ENCODE measurements at regions not wholly inside any gene's neighbourhood (a gene's known extent, or its start where the extent isn't known, plus 50 kb on each side); places are given as distances from the start of the nearest gene placed in this dataset.

DNA sequence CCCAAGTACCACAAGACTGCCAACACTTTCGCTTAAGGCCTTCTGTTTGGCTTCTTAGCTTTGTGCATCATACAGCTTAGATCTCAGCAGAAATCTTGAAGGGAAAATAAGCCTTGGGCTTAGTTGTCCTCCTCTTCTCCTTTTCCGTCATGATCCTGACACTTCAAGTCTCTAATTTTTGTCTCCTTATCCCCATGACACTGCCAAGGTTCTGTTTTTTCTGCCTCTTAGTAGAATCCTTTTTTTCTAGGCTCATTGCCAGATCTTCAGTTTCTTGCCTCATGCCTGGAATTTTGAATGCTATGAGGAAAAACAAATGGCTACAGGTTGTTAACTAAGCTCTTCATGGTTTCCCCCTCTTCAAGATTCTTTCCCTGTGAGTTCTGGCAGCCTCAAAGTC lies 450.4 kb downstream of the LRFN5 start:
- no peaks in the 10 kb centered on the region for H3K27me3 ChIP-seq (ENCODE audit: control insufficient read depth, insufficient read depth, low read length)
- no peak overlapping the region for H3K4me3 ChIP-seq (ENCODE audit: low read length)
- DNase-seq, result no peak
- H3K9me3 ChIP-seq (ENCODE audit: control insufficient read depth, low read depth, low read length), result no peaks in the 10 kb centered on the region
- WGBS (ENCODE audit: insufficient coverage, low lambda C conversion rate), result 88% methylated on average over 1 of the region's 2 CpGs
- H3K36me3 ChIP-seq (ENCODE audit: control insufficient read depth, insufficient read depth, low read length), result no peaks in the 10 kb centered on the region
- no peaks in the 10 kb centered on the region for H3K4me1 ChIP-seq (ENCODE audit: control insufficient read depth, insufficient read depth, low read length)
- H3K27ac ChIP-seq (ENCODE audit: low read length), result no peak overlapping the region

DNA sequence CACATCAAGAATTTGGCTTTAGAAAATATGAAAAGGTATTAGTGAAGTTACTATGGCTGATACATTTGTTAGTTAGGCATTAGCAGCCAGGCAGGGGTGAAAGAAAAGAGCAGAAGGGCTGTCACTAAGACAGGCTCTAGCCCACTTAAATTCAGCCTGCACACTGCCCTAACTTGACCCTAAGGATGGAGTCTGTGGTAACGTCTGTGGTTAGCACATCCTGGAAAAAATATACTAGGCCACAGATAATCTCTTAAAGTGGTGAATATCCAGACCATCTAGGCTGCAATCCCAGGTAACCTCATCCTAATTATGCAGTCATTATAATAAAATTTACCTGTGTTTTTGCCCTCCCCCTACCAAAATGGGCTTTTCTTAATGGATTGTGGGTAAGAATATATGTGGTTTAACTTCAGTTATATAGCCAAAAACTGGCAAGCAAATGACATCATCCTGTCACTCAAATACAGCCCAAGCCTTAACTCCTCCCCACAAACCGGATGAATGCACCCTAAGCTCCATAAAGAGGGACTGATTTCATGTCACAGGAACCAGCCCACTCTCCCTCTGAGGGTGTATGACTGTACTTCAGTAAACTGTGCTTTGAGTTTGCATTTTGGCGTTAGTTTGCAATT lies 440.9 kb downstream of the LRFN5 start:
- Histone ChIP-seq H3K27me3 (ENCODE audit: control insufficient read depth, insufficient read depth, low read length) (no peaks in the 10 kb centered on the region), H3K9me3 (ENCODE audit: control insufficient read depth, low read depth, low read length) (no peaks in the 10 kb centered on the region), H3K36me3 (ENCODE audit: control insufficient read depth, insufficient read depth, low read length) (no peaks in the 10 kb centered on the region), H3K4me3 (ENCODE audit: low read length) (no peak overlapping the region), H3K27ac (ENCODE audit: low read length) (no peak overlapping the region), H3K4me1 (ENCODE audit: control insufficient read depth, insufficient read depth, low read length) (no peaks in the 10 kb centered on the region)
- no CpG with 5 or more reads among the region's 3 CpGs for WGBS (ENCODE audit: insufficient coverage, low lambda C conversion rate)
- no peak for DNase-seq

DNA sequence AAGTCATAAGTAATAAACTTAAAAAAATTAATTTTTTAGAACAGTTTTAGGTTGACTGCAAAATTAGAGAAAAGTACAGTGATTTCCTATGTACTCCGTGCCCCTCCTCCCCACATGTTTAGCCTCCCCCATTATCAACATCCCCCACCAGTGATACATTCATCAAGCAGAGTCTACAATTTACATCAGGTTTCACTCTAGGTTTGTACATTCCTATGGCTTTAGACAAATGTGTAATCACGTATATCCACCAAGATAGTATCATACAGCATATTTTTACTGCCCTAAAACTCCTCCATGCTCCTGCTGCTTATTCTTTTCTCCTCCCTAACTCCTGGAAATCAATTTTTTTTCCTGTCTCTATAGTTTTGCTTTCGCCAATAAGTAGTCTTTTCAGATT lies 438.7 kb downstream of the LRFN5 start:
- WGBS (ENCODE audit: insufficient coverage, low lambda C conversion rate), result 93% methylated on average over 2 of the region's 3 CpGs
- H3K9me3 ChIP-seq (ENCODE audit: control insufficient read depth, low read depth, low read length), result no peaks in the 10 kb centered on the region
- no peaks in the 10 kb centered on the region for H3K36me3 ChIP-seq (ENCODE audit: control insufficient read depth, insufficient read depth, low read length)
- H3K27me3 ChIP-seq (ENCODE audit: control insufficient read depth, insufficient read depth, low read length), result no peaks in the 10 kb centered on the region
- H3K4me3 ChIP-seq (ENCODE audit: low read length), result no peak overlapping the region
- H3K27ac ChIP-seq (ENCODE audit: low read length), result no peak overlapping the region
- DNase-seq, result no peak
- H3K4me1 ChIP-seq (ENCODE audit: control insufficient read depth, insufficient read depth, low read length), result no peaks in the 10 kb centered on the region

DNA sequence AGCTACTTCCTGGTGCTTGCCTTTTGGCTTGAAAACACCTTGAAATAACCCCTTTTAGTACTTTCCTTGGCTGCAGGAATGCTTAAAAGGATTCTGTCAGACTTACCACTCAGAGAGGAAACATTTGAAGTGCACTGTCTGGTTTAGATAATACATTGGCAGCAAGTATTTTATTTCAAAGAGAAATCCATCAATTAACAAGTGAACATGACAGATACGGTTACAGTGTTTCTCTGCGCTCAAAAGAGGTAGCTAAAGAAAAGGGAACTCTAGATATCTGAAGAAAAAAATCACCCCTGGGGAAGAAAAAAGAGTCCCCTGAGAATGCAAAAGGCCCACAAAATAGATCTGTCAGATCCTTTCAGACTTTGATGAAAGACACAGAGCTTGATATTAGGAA lies 421.9 kb downstream of the LRFN5 start:
- H3K27me3 ChIP-seq (ENCODE audit: control insufficient read depth, insufficient read depth, low read length), result no peaks in the 10 kb centered on the region
- H3K27ac ChIP-seq (ENCODE audit: low read length), result no peak overlapping the region
- no peaks in the 10 kb centered on the region for H3K9me3 ChIP-seq (ENCODE audit: control insufficient read depth, low read depth, low read length)
- WGBS (ENCODE audit: insufficient coverage, low lambda C conversion rate), result 80% methylated on average over 1 of the region's 2 CpGs
- no peaks in the 10 kb centered on the region for H3K36me3 ChIP-seq (ENCODE audit: control insufficient read depth, insufficient read depth, low read length)
- H3K4me3 ChIP-seq (ENCODE audit: low read length), result no peak overlapping the region
- H3K4me1 ChIP-seq (ENCODE audit: control insufficient read depth, insufficient read depth, low read length), result no peaks in the 10 kb centered on the region
- no peak for DNase-seq

DNA sequence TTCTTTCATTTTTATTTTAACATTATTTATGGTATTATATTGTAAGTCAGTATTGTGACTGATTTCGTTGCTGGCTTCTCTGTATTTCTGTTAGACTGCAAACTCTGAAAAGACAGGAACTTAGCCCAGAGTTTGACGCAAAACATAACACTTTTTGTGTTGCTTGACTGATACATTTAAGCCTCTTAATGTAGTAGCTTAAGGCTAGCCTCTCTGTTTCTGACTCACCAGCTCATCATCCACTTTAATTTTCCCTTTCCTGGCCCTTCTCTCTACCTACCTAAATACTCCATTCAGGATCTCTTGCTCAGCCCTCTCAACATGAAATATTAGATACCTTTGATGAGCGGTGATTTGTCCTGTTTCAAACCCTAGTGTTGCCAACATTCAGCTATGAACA lies 420.6 kb downstream of the LRFN5 start:
- Histone ChIP-seq H3K27ac (ENCODE audit: low read length) (no peak overlapping the region), H3K36me3 (ENCODE audit: control insufficient read depth, insufficient read depth, low read length) (no peaks in the 10 kb centered on the region), H3K4me1 (ENCODE audit: control insufficient read depth, insufficient read depth, low read length) (no peaks in the 10 kb centered on the region), H3K4me3 (ENCODE audit: low read length) (no peak overlapping the region), H3K27me3 (ENCODE audit: control insufficient read depth, insufficient read depth, low read length) (no peaks in the 10 kb centered on the region), H3K9me3 (ENCODE audit: control insufficient read depth, low read depth, low read length) (no peaks in the 10 kb centered on the region)
- WGBS (ENCODE audit: insufficient coverage, low lambda C conversion rate), result 75% methylated on average over 1 of the region's 3 CpGs
- DNase-seq, result no peak

DNA sequence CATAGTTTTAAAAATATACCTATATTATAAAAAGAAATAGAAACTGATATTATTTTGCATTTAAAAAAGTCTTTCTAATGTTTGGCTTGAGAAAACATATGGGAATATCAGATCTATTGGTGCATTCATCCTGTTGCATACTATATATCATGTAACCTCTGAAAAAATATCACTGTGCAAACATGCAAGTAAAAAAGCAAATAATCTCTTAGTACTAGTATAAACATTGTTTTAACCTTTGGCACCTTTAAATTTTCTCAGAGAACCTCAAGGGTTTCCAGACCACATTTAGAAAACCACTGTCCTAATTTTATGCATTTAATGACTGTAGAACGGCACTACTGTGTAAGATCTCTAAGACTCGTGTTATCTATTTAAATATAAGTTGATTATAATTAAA lies 416.8 kb downstream of the LRFN5 start:
- Histone ChIP-seq H3K4me3 (ENCODE audit: low read length) (no peak overlapping the region), H3K27ac (ENCODE audit: low read length) (no peak overlapping the region), H3K9me3 (ENCODE audit: control insufficient read depth, low read depth, low read length) (no peaks in the 10 kb centered on the region), H3K36me3 (ENCODE audit: control insufficient read depth, insufficient read depth, low read length) (no peaks in the 10 kb centered on the region), H3K4me1 (ENCODE audit: control insufficient read depth, insufficient read depth, low read length) (no peaks in the 10 kb centered on the region), H3K27me3 (ENCODE audit: control insufficient read depth, insufficient read depth, low read length) (no peaks in the 10 kb centered on the region)
- WGBS (ENCODE audit: insufficient coverage, low lambda C conversion rate), result 18% methylated on average over 2 of the region's 2 CpGs
- DNase-seq, result no peak

DNA sequence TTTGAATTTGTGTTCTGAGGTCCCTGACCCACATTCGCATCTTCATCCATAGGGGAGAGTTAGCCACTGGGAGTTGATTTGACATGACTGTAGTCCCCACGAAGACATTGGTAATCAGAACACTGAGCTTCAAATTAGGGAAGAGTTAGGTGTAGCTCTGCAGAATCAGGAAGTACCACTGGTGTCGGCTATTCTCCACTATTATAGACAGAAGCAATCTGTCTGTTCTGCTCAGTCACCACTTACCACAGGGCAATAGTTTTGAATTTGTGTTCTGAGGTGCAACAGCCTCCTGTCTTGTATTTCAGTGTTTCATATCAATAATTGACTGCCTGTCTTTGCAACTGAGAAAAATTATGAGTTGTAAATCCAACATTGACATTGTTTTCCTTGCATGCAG lies 407.6 kb downstream of the LRFN5 start:
- Histone ChIP-seq H3K9me3 (ENCODE audit: control insufficient read depth, low read depth, low read length) (no peaks in the 10 kb centered on the region), H3K27ac (ENCODE audit: low read length) (no peak overlapping the region), H3K36me3 (ENCODE audit: control insufficient read depth, insufficient read depth, low read length) (no peaks in the 10 kb centered on the region), H3K4me1 (ENCODE audit: control insufficient read depth, insufficient read depth, low read length) (no peaks in the 10 kb centered on the region), H3K4me3 (ENCODE audit: low read length) (no peak overlapping the region), H3K27me3 (ENCODE audit: control insufficient read depth, insufficient read depth, low read length) (no peaks in the 10 kb centered on the region)
- no peak for DNase-seq
- WGBS (ENCODE audit: insufficient coverage, low lambda C conversion rate), result no CpG with 5 or more reads among the region's 3 CpGs

DNA sequence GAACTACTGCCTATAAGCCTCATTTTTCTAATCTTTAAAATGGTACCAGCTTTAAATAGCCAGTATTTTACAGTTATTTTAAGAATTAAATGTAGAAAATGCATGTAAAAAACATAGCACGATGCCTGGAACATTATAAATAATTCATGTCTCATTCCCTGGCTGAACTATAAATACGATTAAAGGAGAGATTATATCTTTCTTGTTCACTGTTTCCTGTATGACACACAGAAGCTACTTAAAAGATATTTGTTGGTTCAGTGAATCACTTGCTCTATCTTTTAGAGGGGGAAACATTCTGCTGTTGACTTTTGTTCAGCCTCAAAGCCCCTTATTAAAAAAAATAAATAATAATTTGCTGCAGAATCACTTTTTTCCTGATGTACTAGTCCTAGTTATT lies 406.9 kb downstream of the LRFN5 start:
- no peak for DNase-seq
- no peak overlapping the region for H3K27ac ChIP-seq (ENCODE audit: low read length)
- 82% methylated on average over 2 of the region's 2 CpGs for WGBS (ENCODE audit: insufficient coverage, low lambda C conversion rate)
- no peaks in the 10 kb centered on the region for H3K4me1 ChIP-seq (ENCODE audit: control insufficient read depth, insufficient read depth, low read length)
- no peaks in the 10 kb centered on the region for H3K36me3 ChIP-seq (ENCODE audit: control insufficient read depth, insufficient read depth, low read length)
- no peaks in the 10 kb centered on the region for H3K9me3 ChIP-seq (ENCODE audit: control insufficient read depth, low read depth, low read length)
- H3K27me3 ChIP-seq (ENCODE audit: control insufficient read depth, insufficient read depth, low read length), result no peaks in the 10 kb centered on the region
- no peak overlapping the region for H3K4me3 ChIP-seq (ENCODE audit: low read length)

DNA sequence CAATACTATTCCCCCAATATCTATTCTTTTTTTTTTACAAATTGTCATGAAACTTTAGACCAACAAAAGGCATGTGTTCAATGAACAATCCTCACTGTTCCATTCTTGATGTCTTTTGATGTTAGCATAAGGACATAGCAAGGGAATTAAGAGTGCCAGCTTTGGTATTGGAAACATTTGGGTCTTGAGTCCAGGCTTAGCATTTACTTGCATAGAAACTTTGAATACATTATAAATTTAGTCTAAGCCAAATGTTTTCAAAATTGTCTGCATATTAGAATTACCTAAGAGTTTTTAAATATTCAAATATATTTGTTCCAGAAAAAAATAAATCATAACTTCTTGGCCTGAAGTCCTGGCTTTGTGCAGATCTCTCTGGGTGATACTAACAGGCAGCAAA lies 406.5 kb downstream of the LRFN5 start:
- DNase-seq, result no peak
- no peaks in the 10 kb centered on the region for H3K4me1 ChIP-seq (ENCODE audit: control insufficient read depth, insufficient read depth, low read length)
- H3K27ac ChIP-seq (ENCODE audit: low read length), result no peak overlapping the region
- H3K27me3 ChIP-seq (ENCODE audit: control insufficient read depth, insufficient read depth, low read length), result no peaks in the 10 kb centered on the region
- no peaks in the 10 kb centered on the region for H3K36me3 ChIP-seq (ENCODE audit: control insufficient read depth, insufficient read depth, low read length)
- no peak overlapping the region for H3K4me3 ChIP-seq (ENCODE audit: low read length)
- H3K9me3 ChIP-seq (ENCODE audit: control insufficient read depth, low read depth, low read length), result no peaks in the 10 kb centered on the region

DNA sequence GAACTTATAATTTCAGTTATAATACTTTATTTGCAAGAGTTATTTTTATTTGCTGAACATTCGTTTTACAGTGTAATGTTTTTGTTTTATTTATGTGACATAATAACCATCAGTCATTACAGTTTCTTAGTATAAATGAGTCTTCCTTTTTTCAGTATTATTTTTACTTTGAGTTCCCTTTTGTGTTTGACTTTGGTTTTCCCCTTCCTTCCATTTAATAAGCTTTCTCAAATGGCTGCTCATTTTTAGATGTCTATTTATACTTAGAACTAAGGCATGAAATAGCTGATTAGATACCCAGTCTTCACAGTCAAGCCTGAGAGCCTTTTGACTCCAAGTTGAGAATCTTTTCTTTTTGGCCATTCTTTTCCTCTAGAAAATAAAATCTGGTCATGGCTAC lies 404.5 kb downstream of the LRFN5 start:
- Histone ChIP-seq H3K36me3 (ENCODE audit: control insufficient read depth, insufficient read depth, low read length) (no peaks in the 10 kb centered on the region), H3K9me3 (ENCODE audit: control insufficient read depth, low read depth, low read length) (no peaks in the 10 kb centered on the region), H3K27ac (ENCODE audit: low read length) (no peak overlapping the region), H3K4me1 (ENCODE audit: control insufficient read depth, insufficient read depth, low read length) (no peaks in the 10 kb centered on the region), H3K27me3 (ENCODE audit: control insufficient read depth, insufficient read depth, low read length) (no peaks in the 10 kb centered on the region), H3K4me3 (ENCODE audit: low read length) (no peak overlapping the region)
- 67% methylated on average over 1 of the region's 1 CpG for WGBS (ENCODE audit: insufficient coverage, low lambda C conversion rate)
- no peak for DNase-seq

DNA sequence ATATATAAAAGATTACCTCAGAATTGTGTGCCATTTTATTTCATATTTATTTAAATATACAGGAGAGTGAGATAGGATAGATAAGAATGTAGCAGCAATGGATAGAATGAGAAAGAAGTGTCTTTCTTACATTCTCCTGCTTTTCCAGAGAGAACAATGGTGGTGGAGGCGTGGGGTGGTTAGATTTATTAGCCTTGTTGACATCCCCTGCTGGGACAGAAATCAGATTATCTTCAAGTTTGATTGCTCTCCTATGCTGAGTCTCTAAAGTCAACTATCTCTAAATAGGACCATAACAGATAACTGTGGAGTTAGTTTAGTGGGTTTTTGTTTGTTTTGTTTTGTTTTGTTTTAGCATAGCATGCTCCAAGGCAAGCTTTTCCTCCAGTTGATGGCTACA lies 397.6 kb downstream of the LRFN5 start:
- WGBS (ENCODE audit: insufficient coverage, low lambda C conversion rate), result no CpG with 5 or more reads among the region's 1 CpG
- no peak for DNase-seq
- no peak overlapping the region for H3K4me3 ChIP-seq (ENCODE audit: low read length)

More for the DNA sequence above, 397.6 kb downstream of the LRFN5 start:
- Histone ChIP-seq H3K27me3 (ENCODE audit: control insufficient read depth, insufficient read depth, low read length) (no peaks in the 10 kb centered on the region), H3K36me3 (ENCODE audit: control insufficient read depth, insufficient read depth, low read length) (no peaks in the 10 kb centered on the region), H3K9me3 (ENCODE audit: control insufficient read depth, low read depth, low read length) (no peaks in the 10 kb centered on the region), H3K4me1 (ENCODE audit: control insufficient read depth, insufficient read depth, low read length) (no peaks in the 10 kb centered on the region), H3K27ac (ENCODE audit: low read length) (no peak overlapping the region)

Data from large intestine (tissue), 3 donors.